Adipocyte (in vitro differentiated cells): ENCODE measurements at regions not wholly inside any gene's neighbourhood (a gene's known extent, or its start where the extent isn't known, plus 50 kb on each side); places are given as distances from the start of the nearest gene placed in this dataset.
"Not testable (repeated sequence)": the region's sequence is repeated elsewhere in the genome, so short reads cannot be mapped to it uniquely, and the experiment has no call there.

ENCODE experiments used
- DNase-seq: peaks from one replicate; pipeline ENCODE4 v3.0.0-alpha.2; 2015; ENCODE audit warnings: low read depth
- H3K27me3 ChIP-seq: replicated peaks from 2 replicates; pipeline ENCODE4 v1.7.0; 2013; ENCODE audit warnings: mild to moderate bottlenecking, low read length, moderate library complexity; ENCODE audit not compliant: control insufficient read depth, insufficient read depth
- H3K36me3 ChIP-seq: 2 replicates; pipeline ENCODE4 v1.7.0; 2013; ENCODE audit warnings: low read length, mild to moderate bottlenecking, moderate library complexity; ENCODE audit not compliant: control insufficient read depth, insufficient read depth, severe bottlenecking
- H3K4me1 ChIP-seq: 2 replicates; pipeline ENCODE4 v1.7.0; 2013; ENCODE audit warnings: mild to moderate bottlenecking, low read length, moderate library complexity; ENCODE audit not compliant: control insufficient read depth, insufficient read depth
- H3K4me3 ChIP-seq: 2 replicates; pipeline ENCODE4 v1.7.0; 2013; ENCODE audit warnings: mild to moderate bottlenecking, low read length, moderate library complexity
- H3K9ac ChIP-seq: 2 replicates; pipeline ENCODE4 v1.7.0; 2013; ENCODE audit warnings: mild to moderate bottlenecking, low read length, moderate library complexity
- H3K9me3 ChIP-seq: 2 replicates; pipeline ENCODE4 v1.7.0; 2013; ENCODE audit warnings: mild to moderate bottlenecking, low read length, moderate library complexity; ENCODE audit not compliant: control insufficient read depth

- no peak for DNase-seq
- H3K36me3 ChIP-seq, result no peaks in the 10 kb centered on the region
- no peak overlapping the region for H3K4me3 ChIP-seq
- H3K27me3 ChIP-seq, result no peaks in the 10 kb centered on the region
- no peak overlapping the region for H3K9ac ChIP-seq
- H3K4me1 ChIP-seq, result no peaks in the 10 kb centered on the region
- peaks cover 18% of the 10 kb centered on the region for H3K9me3 ChIP-seq
Observed at GRCh38 chr1:185520188-185520920, 203.3 kb upstream of the IVNS1ABP start.

GRCh38 chr1:185517808-185518419 lies 200.9 kb upstream of the IVNS1ABP start:
- H3K4me3 ChIP-seq, result no peak overlapping the region
- H3K27me3 ChIP-seq, result no peaks in the 10 kb centered on the region
- H3K36me3 ChIP-seq, result no peaks in the 10 kb centered on the region
- DNase-seq, result no peak
- H3K9ac ChIP-seq, result no peak overlapping the region
- peaks cover 18% of the 10 kb centered on the region for H3K9me3 ChIP-seq
- no peaks in the 10 kb centered on the region for H3K4me1 ChIP-seq

- H3K9ac ChIP-seq, H3K36me3 ChIP-seq, H3K4me1 ChIP-seq, H3K27me3 ChIP-seq, DNase-seq, H3K4me3 ChIP-seq: not testable (repeated sequence)
- peaks cover 18% of the 10 kb centered on the region for H3K9me3 ChIP-seq
Observed at GRCh38 chr1:185517301-185517700, 200.3 kb upstream of the IVNS1ABP start.

DNA sequence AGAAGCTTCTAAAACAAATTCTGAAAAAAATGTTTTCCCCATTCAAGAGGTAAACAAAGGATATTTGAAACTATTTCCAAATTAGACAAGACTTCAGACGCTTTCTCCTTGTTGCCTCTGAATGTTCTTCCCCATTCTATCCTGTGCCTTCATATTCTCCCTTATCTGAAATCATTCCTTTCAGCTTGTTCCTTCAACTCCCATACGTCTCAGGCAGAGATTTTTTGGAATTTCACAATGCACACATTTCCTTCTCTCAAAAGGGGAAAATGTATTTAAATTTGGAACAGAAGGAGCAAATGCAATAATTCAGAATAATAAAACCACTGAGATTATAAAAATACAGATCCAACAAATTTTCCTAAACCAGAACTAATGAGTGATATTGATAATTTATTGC lies 198.7 kb upstream of the IVNS1ABP start:
- Histone ChIP-seq H3K36me3 (no peaks in the 10 kb centered on the region), H3K9me3 (peaks cover 18% of the 10 kb centered on the region), H3K9ac (no peak overlapping the region), H3K27me3 (no peaks in the 10 kb centered on the region), H3K4me1 (no peaks in the 10 kb centered on the region), H3K4me3 (no peak overlapping the region)
- no peak for DNase-seq

GRCh38 chr1:185514311-185514710 lies 197.3 kb upstream of the IVNS1ABP start:
- Histone ChIP-seq H3K9ac (no peak overlapping the region), H3K4me3 (no peak overlapping the region), H3K4me1 (no peaks in the 10 kb centered on the region)

GRCh38 chr1:185512442-185512841 lies 195.4 kb upstream of the IVNS1ABP start:
- Histone ChIP-seq H3K27me3 (no peaks in the 10 kb centered on the region), H3K9ac (no peak overlapping the region), H3K4me1 (no peaks in the 10 kb centered on the region), H3K36me3 (no peaks in the 10 kb centered on the region), H3K4me3 (no peak overlapping the region), H3K9me3 (peaks cover 4% of the 10 kb centered on the region)
- no peak for DNase-seq

More at GRCh38 chr1:185514311-185514710, 197.3 kb upstream of the IVNS1ABP start:
- Histone ChIP-seq H3K36me3 (no peaks in the 10 kb centered on the region), H3K9me3 (peaks cover 18% of the 10 kb centered on the region), H3K27me3 (no peaks in the 10 kb centered on the region)
- no peak for DNase-seq

GRCh38 chr1:185501099-185501498 lies 184.1 kb upstream of the IVNS1ABP start:
- H3K9ac ChIP-seq, result no peak overlapping the region
- H3K36me3 ChIP-seq, result no peaks in the 10 kb centered on the region
- H3K4me1 ChIP-seq, result peaks cover 7% of the 10 kb centered on the region
- DNase-seq, result no peak
- no peaks in the 10 kb centered on the region for H3K27me3 ChIP-seq
- no peak overlapping the region for H3K4me3 ChIP-seq
- peaks cover 4% of the 10 kb centered on the region for H3K9me3 ChIP-seq

GRCh38 chr1:185500001-185500626 lies 183.1 kb upstream of the IVNS1ABP start:
- Histone ChIP-seq H3K4me3 (peak overlapping the region; percentile 18), H3K36me3 (no peaks in the 10 kb centered on the region), H3K9me3 (no peaks in the 10 kb centered on the region), H3K27me3 (no peaks in the 10 kb centered on the region), H3K9ac (no peak overlapping the region), H3K4me1 (peaks cover 7% of the 10 kb centered on the region)
- DNase-seq, result peak; percentile 74

GRCh38 chr1:185498207-185498606 lies 181.2 kb upstream of the IVNS1ABP start:
- Histone ChIP-seq H3K9me3 (no peaks in the 10 kb centered on the region), H3K4me1 (peaks cover 7% of the 10 kb centered on the region), H3K36me3 (no peaks in the 10 kb centered on the region), H3K9ac (no peak overlapping the region), H3K4me3 (no peak overlapping the region), H3K27me3 (no peaks in the 10 kb centered on the region)
- no peak for DNase-seq

GRCh38 chr1:185497177-185497576 lies 180.1 kb upstream of the IVNS1ABP start:
- Histone ChIP-seq H3K27me3 (no peaks in the 10 kb centered on the region), H3K4me3 (no peak overlapping the region), H3K4me1 (peaks cover 7% of the 10 kb centered on the region), H3K9ac (no peak overlapping the region), H3K36me3 (no peaks in the 10 kb centered on the region), H3K9me3 (no peaks in the 10 kb centered on the region)
- DNase-seq, result no peak

DNA sequence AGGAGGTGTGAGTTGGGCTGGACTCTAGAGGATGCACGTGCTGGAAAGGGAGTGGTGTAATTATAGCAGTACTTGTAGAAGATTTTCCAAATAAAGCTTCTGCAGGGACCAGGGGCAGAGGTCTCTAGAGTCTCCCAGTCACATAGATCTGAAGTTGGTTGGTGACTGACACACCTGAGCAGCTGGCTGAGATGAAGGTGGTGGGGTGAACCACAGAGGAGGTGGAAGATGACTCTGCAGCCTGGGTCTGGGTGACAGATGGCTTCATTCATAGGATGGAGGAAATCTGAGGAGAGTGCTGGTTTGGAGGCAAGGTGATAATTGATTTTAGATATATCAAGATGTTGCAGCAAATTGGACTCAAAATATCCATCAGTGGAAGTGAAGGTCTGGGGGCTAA lies 178.9 kb upstream of the IVNS1ABP start:
- no peaks in the 10 kb centered on the region for H3K9me3 ChIP-seq

More for the DNA sequence above, 178.9 kb upstream of the IVNS1ABP start:
- H3K4me3 ChIP-seq, result no peak overlapping the region
- no peak for DNase-seq
- H3K36me3 ChIP-seq, result no peaks in the 10 kb centered on the region
- H3K4me1 ChIP-seq, result peaks cover 7% of the 10 kb centered on the region
- H3K27me3 ChIP-seq, result no peaks in the 10 kb centered on the region
- no peak overlapping the region for H3K9ac ChIP-seq
